Pancreas (tissue), 10 donors: ENCODE measurements at regions not wholly inside any gene's neighbourhood (a gene's known extent, or its start where the extent isn't known, plus 50 kb on each side); places are given as distances from the start of the nearest gene placed in this dataset.
"Not testable (repeated sequence)": the region's sequence is repeated elsewhere in the genome, so short reads cannot be mapped to it uniquely, and the experiment has no call there.

Experiments
- ATAC-seq, 4 donors: fragments of 200-7000 bp; cut with Tn5 transposase; one replicate each; pipeline versions ENCODE4 v1.8.0 to v1.9.1; 2020; ENCODE audit warnings: mild to moderate bottlenecking in 4 of 4, moderate library complexity in 4 of 4
- DNase-seq, 6 donors: peaks; one replicate each; pipeline ENCODE4 v3.0.0-alpha.2; 2020
- FAIRE-seq: peaks from 2 replicates; lab custom pipeline; 2012; peaks lifted over from hg19 to GRCh38; lab: Jason Lieb, UNC
- H3K27ac ChIP-seq, 4 donors: fragments of 200-600 bp; sonication (generic); 1 replicate in 3 of 4; 2 replicates in 1 of 4; pipeline versions ENCODE4 v1.5.0 to v1.8.0; 2020
- H3K27me3 ChIP-seq, 4 donors: fragments of 200-600 bp; one replicate each; pipeline ENCODE4 v1.8.0; 2021
- H3K36me3 ChIP-seq, 3 donors: fragments of 200-600 bp; sonication (generic) in 1 of 3; one replicate each; pipeline versions ENCODE4 v1.5.0 to v1.8.0; 2020 to 2021
- H3K4me1 ChIP-seq, 3 donors: fragments of 200-600 bp; one replicate each; pipeline ENCODE4 v1.8.0; 2021
- H3K4me3 ChIP-seq, 4 donors: fragments of 200-600 bp; sonication (generic) in 2 of 4; one replicate each; pipeline versions ENCODE4 v1.5.0 to v1.8.0; 2020 to 2021
- H3K9me3 ChIP-seq, 4 donors: fragments of 200-600 bp; one replicate each; pipeline ENCODE4 v1.8.0; 2021
- CTCF ChIP-seq, 4 donors: fragments of 200-600 bp; sonication (generic) in 3 of 4; IDR thresholded peaks; one replicate each; pipeline versions ENCODE4 v1.5.0 to v1.8.0; 2021; ENCODE audit warnings: antibody characterized with exemption in 4 of 4
- WGBS, 2 donors: extraction: QIAGEN DNeasy Blood & Tissue Kit; methylation state at CpG; one replicate each; pipeline ENCODE4 v1.1.7; 2013; 5-methylcytosine and 5-hydroxymethylcytosine counted together
- intact Hi-C, 3 donors: fragments of 100-400 bp; cut with DNase I; formaldehyde crosslinking; loops; one replicate each; pipeline versions ENCODE4 v1.11.1 to v1.14.2; 2022
- donor health status: healthy with polysubstance abuse.
- donor health status: DM: no; HTN: no; CAD: no; lungs with moderate emphysema.
- donor health status: DM: no; HTN: no; CAD: no.
- donor health status: control.
- donor health status: control.
- donor health status: Bipolar disorder and iron deficiency.
- donor health status: DM: yes; HTN: yes; CAD: no.
- donor health status: DM: no; HTN: no; CAD: no.
- donor health status: DM: no; HTN: no; CAD: no.
- donor health status: DM: yes; HTN: yes; CAD: no.

- FAIRE-seq (no peak), DNase-seq (no peak), ATAC-seq (no peak)
- TF ChIP-seq CTCF (IDR thresholded peaks at IDR 0.05) = no peak
- intact Hi-C loops = no loop called here
- Histone ChIP-seq H3K4me1 (no peaks in the 10 kb centered on the region), H3K27ac (no peak overlapping the region), H3K27me3 (no peaks in the 10 kb centered on the region), H3K36me3 (no peaks in the 10 kb centered on the region), H3K9me3 (no peaks in the 10 kb centered on the region), H3K4me3 (no peak overlapping the region)
- WGBS, 2 donors = 69 to 82% methylated on average over 7 of the region's 7 CpGs
Observed at GRCh38 chr5:159496773-159497172, 166.5 kb upstream of the IL12B start.

GRCh38 chr5:159497221-159497620, 166.9 kb upstream of the IL12B start:
- no peaks in the 10 kb centered on the region for H3K4me1 ChIP-seq
- no peaks in the 10 kb centered on the region for H3K27me3 ChIP-seq
- DNase-seq (no peak), FAIRE-seq (no peak), ATAC-seq (no peak)
- H3K36me3 ChIP-seq = no peaks in the 10 kb centered on the region
- TF ChIP-seq CTCF (IDR thresholded peaks at IDR 0.05) = no peak
- WGBS, 2 donors = 8 to 23% methylated on average over 2 of the region's 2 CpGs
- H3K4me3 ChIP-seq = no peak overlapping the region
- no peaks in the 10 kb centered on the region for H3K9me3 ChIP-seq
- intact Hi-C loops = no loop called here
- no peak overlapping the region for H3K27ac ChIP-seq

- no peaks in the 10 kb centered on the region for H3K36me3 ChIP-seq
Observed at GRCh38 chr5:159498630-159499029, 168.3 kb upstream of the IL12B start.

DNA sequence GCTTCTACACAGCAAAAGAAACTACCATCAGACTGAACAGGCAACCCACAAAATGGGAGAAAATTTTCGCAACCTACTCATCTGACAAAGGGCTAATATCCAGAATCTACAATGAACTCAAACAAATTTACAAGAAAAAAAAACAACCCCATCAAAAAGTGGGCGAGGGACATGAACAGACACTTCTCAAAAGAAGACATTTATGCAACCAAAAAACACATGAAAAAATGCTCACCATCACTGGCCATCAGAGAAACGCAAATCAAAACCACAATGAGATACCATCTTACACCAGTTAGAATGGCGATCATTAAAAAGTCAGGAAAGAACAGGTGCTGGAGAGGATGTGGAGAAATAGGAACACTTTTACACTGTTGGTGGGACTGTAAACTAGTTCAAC, 171.8 kb upstream of the IL12B start:
- H3K4me3 ChIP-seq, H3K9me3 ChIP-seq, FAIRE-seq, H3K36me3 ChIP-seq, DNase-seq, ATAC-seq, H3K27ac ChIP-seq, H3K4me1 ChIP-seq, H3K27me3 ChIP-seq, intact Hi-C loops: not testable (repeated sequence)
- WGBS, 2 donors = 65 to 83% methylated on average over 2 to 4 of the region's 4 CpGs

More at GRCh38 chr5:159498630-159499029, 168.3 kb upstream of the IL12B start:
- no peak overlapping the region for H3K27ac ChIP-seq
- FAIRE-seq = no peak
- intact Hi-C loops = no loop called here
- no peak overlapping the region for H3K4me3 ChIP-seq
- no peaks in the 10 kb centered on the region for H3K4me1 ChIP-seq
- TF ChIP-seq CTCF (IDR thresholded peaks at IDR 0.05) = no peak
- no peaks in the 10 kb centered on the region for H3K9me3 ChIP-seq
- ATAC-seq = no peak
- DNase-seq = no peak
- H3K27me3 ChIP-seq = no peaks in the 10 kb centered on the region

DNA sequence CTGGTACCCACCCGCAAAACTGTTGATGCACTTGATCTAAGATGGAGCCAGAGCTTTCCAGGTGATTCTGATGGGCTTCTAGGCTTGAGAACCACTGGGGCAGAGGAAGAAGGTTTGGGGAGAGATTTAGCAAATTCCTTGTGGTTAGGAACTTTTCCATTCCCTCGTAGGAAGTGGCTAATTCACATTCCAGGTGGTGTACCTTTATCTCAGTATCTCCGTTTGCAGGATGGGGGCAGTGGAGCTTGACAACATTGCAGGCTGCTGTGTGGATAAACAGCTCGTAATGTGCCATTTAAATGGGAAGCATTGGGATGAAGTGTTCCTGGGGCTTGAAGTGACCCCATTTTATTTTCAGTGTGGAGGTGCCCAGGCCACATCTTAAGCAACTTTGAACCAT, 172.9 kb upstream of the IL12B start:
- no peak for FAIRE-seq
- Histone ChIP-seq H3K27ac (no peak overlapping the region), H3K9me3 (no peaks in the 10 kb centered on the region), H3K4me3 (no peak overlapping the region), H3K36me3 (no peaks in the 10 kb centered on the region), H3K27me3 (no peaks in the 10 kb centered on the region), H3K4me1 (no peaks in the 10 kb centered on the region)
- intact Hi-C loops = no loop called here
- ATAC-seq = no peak
- 58 to 68% methylated on average over 4 of the region's 4 CpGs for WGBS, 2 donors
- no peak for TF ChIP-seq CTCF (IDR thresholded peaks at IDR 0.05)
- DNase-seq = no peak
